B cell (primary cell): ENCODE measurements at regions not wholly inside any gene's neighbourhood (a gene's known extent, or its start where the extent isn't known, plus 50 kb on each side); places are given as distances from the start of the nearest gene placed in this dataset.

ENCODE experiments used
- EZH2 ChIP-seq: IDR thresholded peaks from 2 replicates; pipeline ENCODE4 v1.6.1; 2012; ENCODE audit warnings: borderline replicate concordance, low read depth, mild to moderate bottlenecking, moderate library complexity, low read length; ENCODE audit not compliant: insufficient read depth, poor library complexity, severe bottlenecking
- TF ChIP-seq, protein P1 (sequence below): fragments of 200-600 bp; IDR thresholded peaks from one replicate; pipeline ENCODE4 v1.8.0; 2022; ENCODE audit warnings: antibody characterized with exemption, mild to moderate bottlenecking

DNA sequence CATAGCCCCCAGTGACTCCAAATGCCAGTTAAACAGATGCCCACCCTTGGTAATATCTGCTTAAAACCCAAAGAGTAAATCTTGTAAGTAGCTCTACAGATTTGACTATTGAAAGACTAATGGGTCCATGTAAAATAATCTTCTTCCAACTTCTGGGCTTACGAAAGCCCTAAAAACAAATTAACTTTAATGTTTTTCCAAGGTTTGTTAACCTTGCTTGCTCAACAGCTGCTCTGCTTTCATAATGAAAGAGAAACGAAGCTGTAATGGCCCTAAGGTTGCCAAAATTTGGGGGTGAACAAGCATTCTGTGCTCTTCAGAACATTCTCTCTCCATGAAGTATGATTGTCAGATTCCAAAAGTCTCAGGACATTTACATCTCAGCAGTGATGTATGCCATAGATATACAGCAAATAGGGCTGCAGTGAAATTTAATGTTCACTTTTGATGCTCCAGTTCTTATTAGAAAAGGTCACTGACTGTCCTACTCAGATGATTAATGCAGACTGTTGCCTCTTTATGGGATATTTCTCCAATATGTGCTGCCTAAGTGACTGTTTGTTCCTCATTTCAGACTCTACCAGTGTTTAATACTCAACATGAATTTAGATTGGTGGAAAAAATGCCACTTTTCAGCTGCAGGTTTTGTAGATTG lies 436.3 kb upstream of the CHST9 start:
- TF ChIP-seq, protein P1, sequence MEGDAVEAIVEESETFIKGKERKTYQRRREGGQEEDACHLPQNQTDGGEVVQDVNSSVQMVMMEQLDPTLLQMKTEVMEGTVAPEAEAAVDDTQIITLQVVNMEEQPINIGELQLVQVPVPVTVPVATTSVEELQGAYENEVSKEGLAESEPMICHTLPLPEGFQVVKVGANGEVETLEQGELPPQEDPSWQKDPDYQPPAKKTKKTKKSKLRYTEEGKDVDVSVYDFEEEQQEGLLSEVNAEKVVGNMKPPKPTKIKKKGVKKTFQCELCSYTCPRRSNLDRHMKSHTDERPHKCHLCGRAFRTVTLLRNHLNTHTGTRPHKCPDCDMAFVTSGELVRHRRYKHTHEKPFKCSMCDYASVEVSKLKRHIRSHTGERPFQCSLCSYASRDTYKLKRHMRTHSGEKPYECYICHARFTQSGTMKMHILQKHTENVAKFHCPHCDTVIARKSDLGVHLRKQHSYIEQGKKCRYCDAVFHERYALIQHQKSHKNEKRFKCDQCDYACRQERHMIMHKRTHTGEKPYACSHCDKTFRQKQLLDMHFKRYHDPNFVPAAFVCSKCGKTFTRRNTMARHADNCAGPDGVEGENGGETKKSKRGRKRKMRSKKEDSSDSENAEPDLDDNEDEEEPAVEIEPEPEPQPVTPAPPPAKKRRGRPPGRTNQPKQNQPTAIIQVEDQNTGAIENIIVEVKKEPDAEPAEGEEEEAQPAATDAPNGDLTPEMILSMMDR = no peak
- TF ChIP-seq EZH2 = no peak
